Endothelial cell of umbilical vein (primary cell): ENCODE measurements at regions not wholly inside any gene's neighbourhood (a gene's known extent, or its start where the extent isn't known, plus 50 kb on each side); places are given as distances from the start of the nearest gene placed in this dataset.

Experiments used
- BruUV-seq: library from RNA; stranded (reverse); fragments of 400-500 nt; replicated peaks from 2 replicates; lab custom pipeline; 2021; lab: Mats Ljungman, UMichigan
- CTCF ChIA-PET: fragments of 300-600, 350-600 bp; sonication (Branson Sonifier 250); formaldehyde crosslinking; loops from one replicate; lab custom pipeline; 2021; ENCODE audit warnings: antibody characterized with exemption, inconsistent platforms; lab: Charles Lee
- POLR2A ChIA-PET: fragments of 300-600, 350-600 bp; sonication (Branson Sonifier 250); formaldehyde crosslinking; loops from one replicate; lab custom pipeline; 2021; ENCODE audit warnings: antibody characterized with exemption, inconsistent platforms; lab: Charles Lee
- DNase-seq: peaks from one replicate; pipeline ENCODE4 v3.0.0-alpha.2; 2011; ENCODE audit warnings: low read depth, low spot score
- FAIRE-seq: peaks from 2 replicates; lab custom pipeline; 2011; peaks lifted over from hg19 to GRCh38; lab: Jason Lieb, UNC
- H2AFZ ChIP-seq: 2 replicates; pipeline ENCODE4 v1.6.0; 2012; ENCODE audit warnings: low read depth, low read length, control low read depth, inconsistent platforms
- H3K27ac ChIP-seq: 2 replicates; pipeline ENCODE4 v1.5.1; 2011; ENCODE audit warnings: low read depth, mild to moderate bottlenecking, control low read depth, low read length, moderate library complexity; ENCODE audit not compliant: insufficient read depth
- H3K27me3 ChIP-seq, 2 experiments: 2 replicates each; pipeline versions ENCODE4 v1.6.0 to v1.6.1; 2011; ENCODE audit warnings: low read length in 2 of 2, mixed read lengths in 1 of 2; ENCODE audit not compliant: control insufficient read depth in 2 of 2, insufficient read depth in 2 of 2
- H3K36me3 ChIP-seq, 2 experiments: 2 replicates in 1 of 2; 3 replicates in 1 of 2; pipeline ENCODE4 v1.5.1; 2011; ENCODE audit warnings: low read length in 2 of 2, mild to moderate bottlenecking in 1 of 2, moderate library complexity in 1 of 2; ENCODE audit not compliant: control insufficient read depth in 2 of 2, insufficient read depth in 2 of 2; ENCODE audit errors: extremely low read depth in 1 of 2
- H3K4me1 ChIP-seq: 3 replicates; pipeline ENCODE4 v1.5.1; 2011; ENCODE audit warnings: mild to moderate bottlenecking, low read length; ENCODE audit not compliant: control insufficient read depth, insufficient read depth; ENCODE audit errors: extremely low read depth
- H3K4me2 ChIP-seq: 2 replicates; pipeline ENCODE4 v1.6.1; 2011; ENCODE audit warnings: low read length, control low read depth, mixed read lengths; ENCODE audit not compliant: insufficient read depth
- H3K4me3 ChIP-seq, 3 experiments: fragments of 200-600 bp in 1 of 3; sonication (generic), shearing (Covaris generic) in 1 of 3; replicated peaks in 1 of 3; 2 replicates each; pipeline ENCODE4 v1.5.1; 2011 to 2016; ENCODE audit warnings: control low read depth in 3 of 3, low read length in 3 of 3, mild to moderate bottlenecking in 2 of 3, inconsistent platforms in 1 of 3, low read depth in 1 of 3, moderate library complexity in 1 of 3; ENCODE audit not compliant: insufficient read depth in 1 of 3
- H3K79me2 ChIP-seq: 2 replicates; pipeline ENCODE4 v1.6.0; 2012; ENCODE audit warnings: low read length, inconsistent platforms; ENCODE audit not compliant: control insufficient read depth, insufficient read depth
- H3K9ac ChIP-seq: replicated peaks from 2 replicates; pipeline ENCODE3; 2011; ENCODE audit warnings: low read length, control low read depth; ENCODE audit not compliant: insufficient read depth; ENCODE audit errors: extremely low read depth
- H3K9me1 ChIP-seq: replicated peaks from 3 replicates; pipeline ENCODE4 v1.6.0; 2011; ENCODE audit warnings: mild to moderate bottlenecking, low read length; ENCODE audit not compliant: control insufficient read depth, insufficient read depth; ENCODE audit errors: extremely low read depth
- H3K9me3 ChIP-seq: replicated peaks from 2 replicates; pipeline ENCODE4 v1.5.1; 2012; ENCODE audit warnings: low read length, inconsistent platforms; ENCODE audit not compliant: control insufficient read depth, insufficient read depth
- H4K20me1 ChIP-seq: replicated peaks from 2 replicates; pipeline ENCODE3; 2011; ENCODE audit warnings: mild to moderate bottlenecking, low read length; ENCODE audit not compliant: control insufficient read depth, insufficient read depth; ENCODE audit errors: extremely low read depth
- EZH2 ChIP-seq: IDR thresholded peaks from 2 replicates; pipeline ENCODE4 v1.6.1; 2012; ENCODE audit warnings: borderline replicate concordance, low read depth, mild to moderate bottlenecking, moderate library complexity, low read length, inconsistent platforms; ENCODE audit not compliant: severe bottlenecking
- FOS ChIP-seq: IDR thresholded peaks from 2 replicates; pipeline ENCODE4 v1.6.1; 2011; ENCODE audit warnings: mild to moderate bottlenecking, low read length, moderate library complexity, borderline replicate concordance; ENCODE audit not compliant: insufficient read depth
- GATA2 ChIP-seq: IDR thresholded peaks from 2 replicates; pipeline ENCODE4 v1.7.0; 2011; ENCODE audit warnings: low read depth, mild to moderate bottlenecking, moderate library complexity, mixed read lengths, low read length; ENCODE audit not compliant: insufficient read length, insufficient read depth
- JUN ChIP-seq: IDR thresholded peaks from 2 replicates; pipeline ENCODE4 v1.6.1; 2011; ENCODE audit warnings: borderline replicate concordance, low read depth; ENCODE audit not compliant: insufficient read length, insufficient read depth
- MYC ChIP-seq: IDR thresholded peaks from one replicate; pipeline ENCODE4 v1.6.1; 2011; ENCODE audit warnings: mild to moderate bottlenecking, low read depth, low read length
- POLR2A ChIP-seq: IDR thresholded peaks from 2 replicates; pipeline ENCODE4 v1.6.1; 2012; ENCODE audit warnings: low read depth, mild to moderate bottlenecking, control low read depth, low read length
- POLR2AphosphoS5 ChIP-seq: IDR thresholded peaks from 2 replicates; pipeline ENCODE4 v1.6.1; 2012; ENCODE audit warnings: low read depth, mild to moderate bottlenecking, control low read depth, low read length, moderate library complexity; ENCODE audit not compliant: insufficient read depth
- dilution Hi-C: fragments of 300-500 bp; cut with MboI; formaldehyde crosslinking; loops from one replicate; pipeline ENCODE4 v1.15.0; 2019; ENCODE audit warnings: low sequenced_read_pairs; ENCODE audit not compliant: extremely low pct_ligation_motif_present
- intact Hi-C: fragments of 100-400 bp; cut with micrococcal nuclease; formaldehyde crosslinking; loops from one replicate; pipeline ENCODE4 v1.10.0; 2022
- TF ChIP-seq, protein P1 (sequence below): IDR thresholded peaks from 2 replicates; pipeline ENCODE4 v1.6.1; 2011; ENCODE audit not compliant: insufficient read depth, insufficient read length
- TF ChIP-seq, protein P2 (sequence below), 2 donors: IDR thresholded peaks; 1 replicate in 1 of 2; 2 replicates in 1 of 2; pipeline ENCODE4 v1.5.1; 2011; ENCODE audit warnings: low read length in 2 of 2, mild to moderate bottlenecking in 2 of 2, moderate library complexity in 2 of 2, control low read depth in 1 of 2, inconsistent platforms in 1 of 2, low read depth in 1 of 2; ENCODE audit not compliant: insufficient read depth in 1 of 2; ENCODE audit errors: extremely low read depth in 1 of 2

DNA sequence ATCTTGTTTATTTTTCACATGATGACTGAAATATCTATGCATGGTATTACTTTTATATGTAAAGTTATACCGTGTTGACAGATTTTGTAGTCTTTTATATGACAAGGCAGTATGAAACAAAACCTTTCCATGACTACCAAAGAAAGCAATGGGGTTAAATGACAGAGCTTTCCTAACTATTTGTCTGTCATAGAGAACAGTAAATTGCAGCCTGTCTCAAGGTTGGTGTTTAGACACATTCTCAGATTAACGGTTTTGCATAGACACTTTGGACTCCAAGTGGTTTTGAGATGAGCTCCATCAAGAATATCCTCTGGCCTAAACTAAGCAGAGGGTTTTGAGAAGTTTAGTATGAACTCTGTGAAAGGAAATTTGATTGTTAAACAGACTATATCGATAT is 180.7 kb upstream of the TENM3 start:
- TF ChIP-seq, protein P1, sequence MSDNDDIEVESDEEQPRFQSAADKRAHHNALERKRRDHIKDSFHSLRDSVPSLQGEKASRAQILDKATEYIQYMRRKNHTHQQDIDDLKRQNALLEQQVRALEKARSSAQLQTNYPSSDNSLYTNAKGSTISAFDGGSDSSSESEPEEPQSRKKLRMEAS: no peak
- TF ChIP-seq POLR2A (no peak), GATA2 (no peak), MYC (no peak), FOS (no peak), JUN (no peak), POLR2AphosphoS5 (no peak), EZH2 (no peak)
- TF ChIP-seq, protein P2, sequence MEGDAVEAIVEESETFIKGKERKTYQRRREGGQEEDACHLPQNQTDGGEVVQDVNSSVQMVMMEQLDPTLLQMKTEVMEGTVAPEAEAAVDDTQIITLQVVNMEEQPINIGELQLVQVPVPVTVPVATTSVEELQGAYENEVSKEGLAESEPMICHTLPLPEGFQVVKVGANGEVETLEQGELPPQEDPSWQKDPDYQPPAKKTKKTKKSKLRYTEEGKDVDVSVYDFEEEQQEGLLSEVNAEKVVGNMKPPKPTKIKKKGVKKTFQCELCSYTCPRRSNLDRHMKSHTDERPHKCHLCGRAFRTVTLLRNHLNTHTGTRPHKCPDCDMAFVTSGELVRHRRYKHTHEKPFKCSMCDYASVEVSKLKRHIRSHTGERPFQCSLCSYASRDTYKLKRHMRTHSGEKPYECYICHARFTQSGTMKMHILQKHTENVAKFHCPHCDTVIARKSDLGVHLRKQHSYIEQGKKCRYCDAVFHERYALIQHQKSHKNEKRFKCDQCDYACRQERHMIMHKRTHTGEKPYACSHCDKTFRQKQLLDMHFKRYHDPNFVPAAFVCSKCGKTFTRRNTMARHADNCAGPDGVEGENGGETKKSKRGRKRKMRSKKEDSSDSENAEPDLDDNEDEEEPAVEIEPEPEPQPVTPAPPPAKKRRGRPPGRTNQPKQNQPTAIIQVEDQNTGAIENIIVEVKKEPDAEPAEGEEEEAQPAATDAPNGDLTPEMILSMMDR (IDR thresholded peaks at IDR 0.05; ENCODE audit: extremely low read depth in 1 of 2, insufficient read depth in 1 of 2, low read depth in 1 of 2, low read length in 2 of 2): no peak
- H3K9ac ChIP-seq: no peak overlapping the region
- ChIA-PET CTCF (no interaction called here), POLR2A (no interaction called here)
- H3K9me3 ChIP-seq: peaks cover 4% of the 10 kb centered on the region
- no peaks in the 10 kb centered on the region for H3K79me2 ChIP-seq
- no peak overlapping the region for H3K4me3 ChIP-seq
- FAIRE-seq (no peak), DNase-seq (no peak)
- no peak overlapping the region for H2AFZ ChIP-seq
- no peaks in the 10 kb centered on the region for H3K27me3 ChIP-seq
- H3K27ac ChIP-seq: no peak overlapping the region
- dilution Hi-C loops: no loop called here
- H3K9me1 ChIP-seq: no peaks in the 10 kb centered on the region
- no peaks in the 10 kb centered on the region for H3K36me3 ChIP-seq
- no peaks in the 10 kb centered on the region for H3K4me1 ChIP-seq
- H4K20me1 ChIP-seq: no peaks in the 10 kb centered on the region
- no TSS peak for BruUV-seq
- intact Hi-C loops: no loop called here
- H3K4me2 ChIP-seq: no peak overlapping the region
